ENCODE measurements at regions not wholly inside any gene's neighbourhood (a gene's known extent, or its start where the extent isn't known, plus 50 kb on each side); places are given as distances from the start of the nearest gene placed in this dataset.
"Not testable (repeated sequence)": the region's sequence is repeated elsewhere in the genome, so short reads cannot be mapped to it uniquely, and the experiment has no call there.

GRCh38 chr16:80116711-80117110, 424.1 kb upstream of the DYNLRB2 start:
- no peak for DNase-seq

GRCh38 chr16:80114699-80115098, 426.1 kb upstream of the DYNLRB2 start:
- DNase-seq = no peak

- DNase-seq = no peak
Measured at GRCh38 chr16:80113873-80114574, 426.8 kb upstream of the DYNLRB2 start.

GRCh38 chr16:80109581-80109980, 431.2 kb upstream of the DYNLRB2 start:
- DNase-seq = no peak

- peak; percentile 39 for DNase-seq
Measured at GRCh38 chr16:80107900-80108299, 432.9 kb upstream of the DYNLRB2 start.

GRCh38 chr16:80105751-80106150, 435.0 kb upstream of the DYNLRB2 start:
- no peak for DNase-seq

GRCh38 chr16:80105160-80105559, 435.6 kb upstream of the DYNLRB2 start:
- DNase-seq = peak; percentile 61

- DNase-seq = no peak
Measured at GRCh38 chr16:80104401-80104800, 436.4 kb upstream of the DYNLRB2 start.

- DNase-seq = no peak
Measured at GRCh38 chr16:80103463-80103862, 437.3 kb upstream of the DYNLRB2 start.

GRCh38 chr16:80100846-80101451, 439.8 kb upstream of the DYNLRB2 start:
- DNase-seq = no peak

GRCh38 chr16:80100186-80100585, 440.6 kb upstream of the DYNLRB2 start:
- no peak for DNase-seq

GRCh38 chr16:80097098-80097497, 443.7 kb upstream of the DYNLRB2 start:
- DNase-seq = no peak

- DNase-seq = peak; percentile 68
Measured at GRCh38 chr16:80092681-80093080, 448.1 kb upstream of the DYNLRB2 start.

- DNase-seq = not testable (repeated sequence)
Measured at GRCh38 chr16:80091453-80091852, 449.3 kb upstream of the DYNLRB2 start.

- peak; percentile 10 for DNase-seq
Measured at GRCh38 chr16:80085606-80086005, 455.2 kb upstream of the DYNLRB2 start.

- peak; percentile 53 for DNase-seq
Measured at GRCh38 chr16:80084614-80085013, 456.2 kb upstream of the DYNLRB2 start.

GRCh38 chr16:80084163-80084562, 456.6 kb upstream of the DYNLRB2 start:
- DNase-seq = no peak

GRCh38 chr16:80082906-80083305, 457.9 kb upstream of the DYNLRB2 start:
- no peak for DNase-seq

GRCh38 chr16:80081846-80082245, 458.9 kb upstream of the DYNLRB2 start:
- no peak for DNase-seq

- DNase-seq = no peak
Measured at GRCh38 chr16:80080287-80080851, 460.4 kb upstream of the DYNLRB2 start.

- no peak for DNase-seq
Measured at GRCh38 chr16:80079072-80079471, 461.7 kb upstream of the DYNLRB2 start.

- DNase-seq = no peak
Measured at GRCh38 chr16:80077696-80078095, 463.1 kb upstream of the DYNLRB2 start.

- no peak for DNase-seq
Measured at GRCh38 chr16:80074329-80074728, 466.5 kb upstream of the DYNLRB2 start.

GRCh38 chr16:80071964-80072456, 468.8 kb upstream of the DYNLRB2 start:
- no peak for DNase-seq
